Loucy (cell line): ENCODE measurements at regions not wholly inside any gene's neighbourhood (a gene's known extent, or its start where the extent isn't known, plus 50 kb on each side); places are given as distances from the start of the nearest gene placed in this dataset.

Source experiments
- H2AFZ ChIP-seq: fragments of 200-600 bp; sonication (generic); 2 replicates; pipeline ENCODE4 v1.6.0; 2016; ENCODE audit warnings: antibody characterized with exemption, mild to moderate bottlenecking, low read length, moderate library complexity
- H3F3A ChIP-seq: fragments of 200-600 bp; 2 replicates; pipeline ENCODE4 v1.6.0; 2016; ENCODE audit warnings: antibody characterized with exemption, low read depth, mild to moderate bottlenecking
- H3K27me3 ChIP-seq: fragments of 200-600 bp; sonication (generic); 2 replicates; pipeline ENCODE4 v1.6.1; 2014; ENCODE audit warnings: low read length, mild to moderate bottlenecking; ENCODE audit not compliant: insufficient read depth, poor library complexity, severe bottlenecking
- H3K36me3 ChIP-seq: fragments of 200-600 bp; sonication (generic); 2 replicates; pipeline ENCODE4 v1.6.1; 2016; ENCODE audit warnings: low read length; ENCODE audit not compliant: insufficient read depth
- H3K4me1 ChIP-seq: fragments of 200-600 bp; sonication (generic); 2 replicates; pipeline ENCODE4 v1.5.1; 2014; ENCODE audit warnings: low read length, mild to moderate bottlenecking; ENCODE audit not compliant: insufficient read depth, poor library complexity, severe bottlenecking
- H3K4me2 ChIP-seq: fragments of 200-600 bp; sonication (generic); 2 replicates; pipeline ENCODE4 v1.6.0; 2014; ENCODE audit warnings: antibody characterized with exemption, low read length, low read depth, mild to moderate bottlenecking; ENCODE audit not compliant: poor library complexity, severe bottlenecking
- H3K4me3 ChIP-seq: fragments of 200-600 bp; sonication (generic); 2 replicates; pipeline ENCODE4 v1.5.1; 2014; ENCODE audit warnings: low read length, mild to moderate bottlenecking, mixed read lengths; ENCODE audit not compliant: poor library complexity, severe bottlenecking
- H3K79me2 ChIP-seq: fragments of 200-600 bp; sonication (generic); 2 replicates; pipeline ENCODE4 v1.6.1; 2014; ENCODE audit warnings: low read length; ENCODE audit not compliant: insufficient read depth
- H3K9ac ChIP-seq: fragments of 200-600 bp; sonication (generic); 2 replicates; pipeline ENCODE4 v1.6.0; 2014; ENCODE audit warnings: mild to moderate bottlenecking, low read depth, low read length, moderate library complexity; ENCODE audit not compliant: poor library complexity, severe bottlenecking
- H3K9me2 ChIP-seq: fragments of 200-600 bp; sonication (generic); replicated peaks from 2 replicates; pipeline ENCODE4 v1.6.1; 2016; ENCODE audit warnings: low read depth, low read length, mixed read lengths
- H3K9me3 ChIP-seq: fragments of 200-600 bp; sonication (generic); 2 replicates; pipeline ENCODE4 v1.6.1; 2014; ENCODE audit warnings: mild to moderate bottlenecking, antibody characterized with exemption, low read length, low read depth; ENCODE audit not compliant: insufficient read depth
- H4K20me1 ChIP-seq: fragments of 200-600 bp; sonication (generic); 2 replicates; pipeline ENCODE4 v1.6.0; 2014; ENCODE audit warnings: antibody characterized with exemption, low read length, mild to moderate bottlenecking; ENCODE audit not compliant: insufficient read depth, poor library complexity, severe bottlenecking
- EZH2phosphoT487 ChIP-seq: fragments of 200-600 bp; IDR thresholded peaks from 2 replicates; pipeline ENCODE4 v1.6.1; 2018; ENCODE audit warnings: antibody characterized with exemption, mild to moderate bottlenecking, moderate library complexity, borderline replicate concordance
- TF ChIP-seq, protein P1 (sequence below): fragments of 200-600 bp; sonication (generic); conservative IDR thresholded peaks from 2 replicates; pipeline ENCODE4 v1.5.1; 2014; ENCODE audit warnings: mild to moderate bottlenecking, antibody characterized with exemption, low read length

DNA sequence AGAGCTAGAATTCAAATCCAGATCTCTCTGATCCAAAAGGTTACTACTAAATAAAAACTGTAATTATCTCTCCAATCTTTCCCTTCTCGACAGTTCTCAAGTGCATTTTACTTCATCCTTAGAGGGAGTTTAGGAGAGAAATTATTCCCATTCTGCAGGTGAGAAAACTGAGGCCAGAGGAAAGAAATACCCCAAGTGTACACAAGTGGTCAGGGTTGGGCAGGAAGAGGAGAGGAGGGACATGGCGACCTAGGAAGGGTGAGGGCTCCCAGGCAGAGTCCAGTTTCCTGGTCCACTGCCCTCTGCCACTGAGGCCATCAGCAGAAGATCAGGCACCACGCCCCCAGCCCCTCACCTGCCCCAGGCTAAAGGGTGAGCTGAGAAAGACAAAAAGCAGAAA, 127.1 kb upstream of the RUNX3 start:
- Histone ChIP-seq H3K27me3 (no peaks in the 10 kb centered on the region), H3K9me2 (no peaks in the 10 kb centered on the region), H3K4me2 (no peak overlapping the region)

DNA sequence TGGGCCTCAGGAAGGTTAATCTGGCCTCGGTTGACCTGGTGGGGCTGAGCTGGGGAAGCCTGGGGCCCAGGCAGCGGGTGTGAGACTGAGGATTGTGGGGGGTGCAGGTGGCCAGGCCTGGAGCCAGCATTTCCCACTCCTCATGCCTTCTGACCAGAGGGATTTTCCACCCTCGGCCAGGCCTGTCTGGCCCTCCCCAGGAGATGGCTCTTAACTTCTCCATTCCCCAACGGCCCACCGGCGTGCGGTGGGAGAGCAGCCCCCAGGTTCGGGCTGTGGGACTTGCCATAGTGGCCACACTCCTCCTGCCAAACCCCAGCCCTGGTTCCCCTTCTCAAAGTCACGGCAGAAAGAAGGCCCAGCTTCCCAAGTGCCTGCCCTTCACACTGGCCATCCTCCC, 126.5 kb upstream of the RUNX3 start:
- Histone ChIP-seq H3K36me3 (no peaks in the 10 kb centered on the region), H3K9me2 (no peaks in the 10 kb centered on the region), H3K79me2 (no peaks in the 10 kb centered on the region), H3K4me3 (no peak overlapping the region), H3K9ac (no peak overlapping the region), H3F3A (no peaks in the 10 kb centered on the region), H4K20me1 (no peaks in the 10 kb centered on the region), H3K27me3 (no peaks in the 10 kb centered on the region), H3K4me1 (no peaks in the 10 kb centered on the region), H3K4me2 (no peak overlapping the region), H3K9me3 (no peaks in the 10 kb centered on the region), H2AFZ (no peak overlapping the region)
- TF ChIP-seq, protein P1, sequence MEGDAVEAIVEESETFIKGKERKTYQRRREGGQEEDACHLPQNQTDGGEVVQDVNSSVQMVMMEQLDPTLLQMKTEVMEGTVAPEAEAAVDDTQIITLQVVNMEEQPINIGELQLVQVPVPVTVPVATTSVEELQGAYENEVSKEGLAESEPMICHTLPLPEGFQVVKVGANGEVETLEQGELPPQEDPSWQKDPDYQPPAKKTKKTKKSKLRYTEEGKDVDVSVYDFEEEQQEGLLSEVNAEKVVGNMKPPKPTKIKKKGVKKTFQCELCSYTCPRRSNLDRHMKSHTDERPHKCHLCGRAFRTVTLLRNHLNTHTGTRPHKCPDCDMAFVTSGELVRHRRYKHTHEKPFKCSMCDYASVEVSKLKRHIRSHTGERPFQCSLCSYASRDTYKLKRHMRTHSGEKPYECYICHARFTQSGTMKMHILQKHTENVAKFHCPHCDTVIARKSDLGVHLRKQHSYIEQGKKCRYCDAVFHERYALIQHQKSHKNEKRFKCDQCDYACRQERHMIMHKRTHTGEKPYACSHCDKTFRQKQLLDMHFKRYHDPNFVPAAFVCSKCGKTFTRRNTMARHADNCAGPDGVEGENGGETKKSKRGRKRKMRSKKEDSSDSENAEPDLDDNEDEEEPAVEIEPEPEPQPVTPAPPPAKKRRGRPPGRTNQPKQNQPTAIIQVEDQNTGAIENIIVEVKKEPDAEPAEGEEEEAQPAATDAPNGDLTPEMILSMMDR = no peak
- TF ChIP-seq EZH2phosphoT487 = no peak

More for the DNA sequence above, 127.1 kb upstream of the RUNX3 start:
- H4K20me1 ChIP-seq = no peaks in the 10 kb centered on the region
- H3K36me3 ChIP-seq = no peaks in the 10 kb centered on the region
- no peaks in the 10 kb centered on the region for H3K79me2 ChIP-seq
- no peak overlapping the region for H2AFZ ChIP-seq
- TF ChIP-seq EZH2phosphoT487 = no peak
- TF ChIP-seq, protein P1 = no peak
- H3K9me3 ChIP-seq = no peaks in the 10 kb centered on the region
- H3K4me3 ChIP-seq = no peak overlapping the region
- no peaks in the 10 kb centered on the region for H3K4me1 ChIP-seq
- no peaks in the 10 kb centered on the region for H3F3A ChIP-seq
- no peak overlapping the region for H3K9ac ChIP-seq

DNA sequence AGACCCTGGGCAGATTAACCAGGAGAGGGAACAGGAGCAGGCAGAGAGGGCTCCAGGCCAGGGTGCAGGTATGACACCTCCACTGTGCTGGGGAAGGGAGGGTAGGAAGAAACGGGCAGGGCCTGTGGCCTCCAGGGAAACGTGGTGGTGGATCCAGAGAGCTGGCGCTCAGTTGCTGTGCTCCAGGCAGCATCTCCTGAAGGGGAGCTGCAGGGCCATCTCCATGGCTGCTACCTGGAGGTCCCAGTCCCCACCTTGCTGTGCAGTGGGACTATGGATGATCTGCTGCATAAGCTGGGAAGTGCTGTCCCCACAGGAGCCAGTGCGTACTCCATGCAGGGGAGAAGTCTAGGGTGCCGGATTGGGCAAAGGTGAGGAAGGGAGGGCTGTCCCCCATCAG, 125.9 kb upstream of the RUNX3 start:
- Histone ChIP-seq H3K4me1 (peaks cover 4% of the 10 kb centered on the region), H3K9me3 (no peaks in the 10 kb centered on the region), H3K9ac (no peak overlapping the region), H3K4me2 (no peak overlapping the region), H3K79me2 (no peaks in the 10 kb centered on the region), H3K36me3 (no peaks in the 10 kb centered on the region), H3K27me3 (no peaks in the 10 kb centered on the region), H3F3A (no peaks in the 10 kb centered on the region), H2AFZ (no peak overlapping the region), H3K4me3 (no peak overlapping the region), H4K20me1 (no peaks in the 10 kb centered on the region), H3K9me2 (no peaks in the 10 kb centered on the region)
- TF ChIP-seq EZH2phosphoT487 = no peak
- TF ChIP-seq, protein P1 = no peak
